Tibial nerve (tissue), 4 donors: ENCODE measurements at regions not wholly inside any gene's neighbourhood (a gene's known extent, or its start where the extent isn't known, plus 50 kb on each side); places are given as distances from the start of the nearest gene placed in this dataset.

Experiments
- CTCF ChIP-seq, 5 experiments: fragments of 200-600 bp in 3 of 5; fragments of 450-650 bp in 2 of 5; sonication (generic) in 3 of 5; IDR thresholded peaks; one replicate each; pipeline ENCODE4 v1.5.1; 2016 to 2019; ENCODE audit warnings: antibody characterized with exemption in 5 of 5, mild to moderate bottlenecking in 3 of 5, moderate library complexity in 2 of 5
- EP300 ChIP-seq, 2 donors: sonication (generic); formaldehyde crosslinking; IDR thresholded peaks; one replicate each; pipeline ENCODE4 v1.6.1; 2017; ENCODE audit warnings: antibody characterized with exemption in 2 of 2, mild to moderate bottlenecking in 1 of 2
- POLR2A ChIP-seq, 2 donors: fragments of 450-650 bp; IDR thresholded peaks; one replicate each; pipeline ENCODE4 v1.6.1; 2017; ENCODE audit warnings: antibody characterized with exemption in 2 of 2, mild to moderate bottlenecking in 2 of 2, moderate library complexity in 2 of 2

DNA sequence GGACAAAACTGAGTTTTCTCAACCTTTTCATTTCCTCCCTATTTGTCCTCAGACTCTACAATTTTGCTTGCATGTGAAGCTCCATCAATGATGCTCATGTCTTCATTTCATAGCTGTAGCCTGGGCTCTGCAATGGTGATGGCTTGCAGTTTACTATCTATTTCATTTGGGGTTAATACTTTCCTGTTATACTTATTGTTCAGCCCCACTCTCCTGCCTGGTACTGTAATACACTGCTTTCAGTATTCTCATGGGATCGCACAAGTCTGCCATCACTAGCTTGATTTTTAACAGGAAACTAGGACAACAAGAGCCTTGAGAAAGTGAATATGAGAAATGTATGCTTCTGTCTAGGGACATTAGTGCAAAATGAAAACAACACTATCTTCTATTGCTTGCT, 84.2 kb upstream of the SEMA6A start:
- TF ChIP-seq POLR2A (IDR thresholded peaks at IDR 0.05): no peak
- no peak for TF ChIP-seq CTCF (IDR thresholded peaks at IDR 0.05)
- TF ChIP-seq EP300 (IDR thresholded peaks at IDR 0.05): no peak
